Sigmoid colon (tissue), 4 donors: ENCODE measurements at regions not wholly inside any gene's neighbourhood (a gene's known extent, or its start where the extent isn't known, plus 50 kb on each side); places are given as distances from the start of the nearest gene placed in this dataset.

Source experiments
- CTCF ChIP-seq, 4 experiments: fragments of 450-650 bp in 3 of 4; fragments of 200-600 bp in 1 of 4; IDR thresholded peaks; one replicate each; pipeline ENCODE4 v1.5.1; 2016 to 2019; ENCODE audit warnings: antibody characterized with exemption in 4 of 4, mild to moderate bottlenecking in 3 of 4, moderate library complexity in 2 of 4
- EP300 ChIP-seq, 4 donors: sonication (generic); formaldehyde crosslinking; IDR thresholded peaks; one replicate each; pipeline ENCODE4 v1.6.1; 2017; ENCODE audit warnings: antibody characterized with exemption in 4 of 4
- POLR2A ChIP-seq, 2 donors: fragments of 450-650 bp; IDR thresholded peaks; one replicate each; pipeline ENCODE4 v1.6.1; 2016; ENCODE audit warnings: antibody characterized with exemption in 2 of 2, mild to moderate bottlenecking in 2 of 2, moderate library complexity in 2 of 2
- POLR2AphosphoS5 ChIP-seq, 4 donors: sonication (generic); formaldehyde crosslinking; IDR thresholded peaks; one replicate each; pipeline ENCODE4 v1.6.1; 2017; ENCODE audit warnings: antibody characterized with exemption in 4 of 4

GRCh38 chr20:47879771-47880170, 94.5 kb upstream of the SULF2 start:
- TF ChIP-seq CTCF (IDR thresholded peaks at IDR 0.05) = no peak
- TF ChIP-seq POLR2A (IDR thresholded peaks at IDR 0.05) = no peak
- TF ChIP-seq POLR2AphosphoS5 (IDR thresholded peaks at IDR 0.05) = no peak
- no peak for TF ChIP-seq EP300 (IDR thresholded peaks at IDR 0.05)
